Fibroblast of peridontal ligament (primary cell): ENCODE measurements at regions not wholly inside any gene's neighbourhood (a gene's known extent, or its start where the extent isn't known, plus 50 kb on each side); places are given as distances from the start of the nearest gene placed in this dataset.
"Not testable (repeated sequence)": the region's sequence is repeated elsewhere in the genome, so short reads cannot be mapped to it uniquely, and the experiment has no call there.

Experiments used
- DNase-seq: peaks from one replicate; pipeline ENCODE4 v3.0.0-alpha.2; 2010; ENCODE audit errors: extremely low read depth

DNA sequence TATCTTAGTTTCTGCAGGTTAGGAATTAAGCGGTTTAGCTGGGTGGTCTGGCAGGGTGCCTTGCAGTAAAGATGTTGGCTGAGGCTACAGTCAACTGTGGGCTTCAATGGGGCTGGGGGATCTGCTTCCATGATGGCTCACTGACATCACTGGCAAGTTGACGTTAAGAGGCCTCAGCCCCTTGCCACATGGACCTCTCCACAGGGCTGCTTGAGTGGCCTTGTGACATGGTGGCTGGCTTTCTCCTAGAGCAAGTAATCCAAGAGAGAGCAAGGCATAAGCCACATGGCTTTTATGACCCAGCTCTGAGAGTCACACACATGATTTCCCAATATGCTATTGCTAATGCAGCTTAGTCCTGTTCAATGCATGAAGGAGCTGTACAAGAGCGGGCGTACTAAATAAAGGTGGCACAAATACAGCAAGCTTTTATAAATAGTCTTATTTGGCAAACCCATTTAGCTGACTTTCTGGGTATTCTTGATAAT is 109.1 kb downstream of the SEPTIN7 start:
- no peak for DNase-seq

DNA sequence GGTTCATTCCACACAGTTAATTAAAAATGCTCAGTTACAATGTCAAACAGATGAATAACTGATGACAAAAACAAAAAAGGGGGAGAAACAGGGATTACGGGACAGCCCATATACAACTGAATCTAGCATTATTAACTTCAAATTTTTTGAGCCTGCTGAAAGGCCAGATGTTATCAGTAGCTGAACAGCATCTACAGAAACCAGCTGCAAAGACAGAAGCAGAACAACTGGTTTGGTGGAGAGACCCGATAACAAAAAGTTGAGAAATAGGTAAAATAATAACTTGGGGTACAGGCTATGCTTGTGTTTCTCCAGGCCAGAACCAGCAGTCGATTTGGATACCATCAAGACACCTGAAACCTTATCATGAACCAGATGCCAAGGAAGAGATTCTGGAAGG is 109.8 kb downstream of the SEPTIN7 start:
- not testable (repeated sequence) for DNase-seq

DNA sequence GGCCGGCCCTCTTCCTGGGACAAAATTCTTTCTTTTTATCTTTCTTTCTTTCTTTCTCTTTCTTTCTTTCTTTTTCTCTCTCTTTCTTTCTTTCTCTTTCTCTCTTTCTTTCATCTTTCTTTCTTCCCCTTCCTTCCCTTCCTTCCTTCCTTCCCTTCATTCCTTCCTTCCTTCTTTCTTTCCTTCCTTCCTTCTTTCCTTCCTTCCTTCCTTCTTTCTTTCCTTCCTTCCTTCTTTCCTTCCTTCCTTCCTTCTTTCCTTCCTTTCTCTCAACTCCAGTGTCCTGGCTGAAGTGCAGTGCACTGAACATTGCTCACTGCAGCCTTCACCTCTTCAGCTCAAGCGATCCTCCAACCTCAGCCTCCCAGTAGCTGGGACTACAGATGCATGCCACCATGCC is 112.5 kb downstream of the SEPTIN7 start:
- DNase-seq, result not testable (repeated sequence)

DNA sequence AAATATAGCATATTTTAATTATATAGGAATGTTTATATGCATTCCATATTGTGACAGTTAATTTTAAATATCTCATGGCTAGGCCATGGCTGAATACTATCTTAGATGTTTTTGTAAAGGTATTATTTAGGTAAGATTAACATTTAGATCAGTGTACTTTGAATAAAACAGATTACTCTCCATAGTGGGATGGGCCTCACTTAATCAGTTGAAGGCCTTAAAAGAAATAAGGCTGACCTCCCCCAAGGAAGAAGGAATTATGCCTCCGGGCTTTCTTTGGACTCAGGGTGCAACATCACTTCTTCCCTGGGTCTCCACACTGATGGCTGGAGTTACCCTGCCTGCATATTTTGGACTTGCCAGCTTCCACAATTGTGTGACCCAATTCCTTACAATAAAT is 113.4 kb downstream of the SEPTIN7 start:
- not testable (repeated sequence) for DNase-seq

DNA sequence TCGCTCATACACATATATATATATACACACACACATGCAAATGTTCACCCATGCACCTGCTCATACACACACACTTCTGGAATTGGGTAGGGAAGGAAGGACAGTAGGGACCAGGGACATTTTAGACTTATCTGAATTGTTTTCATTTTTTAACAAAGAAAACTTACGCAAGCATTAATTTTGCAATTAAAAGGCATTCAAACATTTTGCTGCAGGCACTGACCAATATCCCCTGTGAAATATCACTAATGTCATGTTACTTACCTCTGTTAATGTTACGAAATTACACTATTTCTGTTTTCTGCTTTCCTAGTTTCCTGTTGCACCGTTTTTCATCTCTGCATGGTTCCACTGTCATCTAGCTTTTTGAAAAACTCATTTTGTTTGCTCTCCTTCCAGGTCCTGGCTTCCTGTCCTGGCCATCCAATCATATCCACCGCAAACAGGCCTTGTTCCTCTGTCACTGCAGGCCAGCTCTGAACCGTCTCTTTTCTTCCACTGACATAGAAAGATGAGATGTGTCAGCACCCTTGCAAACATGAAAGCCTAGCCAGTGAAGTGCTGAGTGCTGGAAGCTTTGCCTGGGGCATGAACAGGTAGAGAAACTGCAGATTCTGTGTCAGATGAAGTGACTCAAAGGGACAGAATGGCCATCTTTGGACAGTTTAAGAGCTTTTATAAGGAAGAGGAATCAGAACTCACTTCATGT is 114.5 kb downstream of the SEPTIN7 start:
- not testable (repeated sequence) for DNase-seq

DNA sequence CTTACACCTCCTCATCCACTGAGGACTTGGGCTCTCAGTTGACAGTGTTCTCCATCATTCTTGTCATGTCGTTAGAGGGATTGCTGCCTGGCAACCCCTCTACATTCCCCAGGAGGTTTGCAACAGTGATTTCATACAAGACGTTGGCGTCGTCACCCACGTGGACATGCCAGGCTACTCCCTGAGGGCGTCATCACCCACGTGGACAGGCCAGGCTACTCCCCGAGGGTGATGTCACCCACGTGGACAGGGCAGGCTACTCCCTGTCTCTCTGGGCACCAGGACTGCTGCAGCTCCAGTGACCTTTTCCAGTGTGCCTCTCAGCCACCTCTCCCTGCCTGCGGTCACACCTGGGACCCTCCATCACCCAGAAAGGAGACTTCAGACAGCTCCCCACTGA is 117.4 kb downstream of the SEPTIN7 start:
- not testable (repeated sequence) for DNase-seq

DNA sequence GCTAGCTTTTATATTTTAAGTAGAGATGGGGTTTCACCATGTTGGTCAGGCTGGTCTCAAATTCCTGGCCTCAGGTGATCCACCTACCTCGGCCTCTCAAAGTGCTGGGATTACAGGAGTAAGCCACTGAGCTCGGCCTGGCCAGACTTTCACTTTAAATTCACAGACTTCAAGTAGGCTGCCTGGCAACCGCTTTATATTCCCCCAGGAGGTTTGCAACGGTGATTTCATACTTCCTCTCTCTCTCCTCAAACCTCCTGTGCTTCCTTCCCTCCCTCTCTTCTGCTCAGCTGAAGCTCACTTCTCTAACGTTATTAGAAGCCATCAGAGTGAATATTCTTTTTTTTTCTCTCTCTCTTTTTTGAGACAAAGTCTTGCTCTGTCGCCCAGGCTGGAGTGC is 118.8 kb downstream of the SEPTIN7 start:
- DNase-seq, result peak; percentile 45

DNA sequence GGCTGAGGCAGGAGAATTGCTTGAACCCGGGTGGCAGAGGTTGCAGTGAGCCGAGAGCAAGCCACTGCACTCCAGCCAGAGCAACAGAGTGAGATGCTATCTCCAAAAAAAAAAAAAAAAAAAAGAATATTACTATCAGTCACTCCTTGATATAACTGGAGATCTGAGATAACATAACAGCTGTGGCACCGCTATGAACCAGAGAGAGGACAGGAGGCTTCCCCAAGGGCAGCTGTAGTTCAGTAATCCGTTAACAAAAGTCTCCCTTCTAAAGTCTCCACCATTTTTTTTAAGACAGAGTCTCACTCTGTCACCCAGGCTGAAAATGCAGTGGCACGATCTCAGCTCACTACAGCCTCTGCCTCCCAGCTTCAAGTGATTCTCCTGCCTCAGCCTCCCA is 120.5 kb downstream of the SEPTIN7 start:
- DNase-seq, result not testable (repeated sequence)

DNA sequence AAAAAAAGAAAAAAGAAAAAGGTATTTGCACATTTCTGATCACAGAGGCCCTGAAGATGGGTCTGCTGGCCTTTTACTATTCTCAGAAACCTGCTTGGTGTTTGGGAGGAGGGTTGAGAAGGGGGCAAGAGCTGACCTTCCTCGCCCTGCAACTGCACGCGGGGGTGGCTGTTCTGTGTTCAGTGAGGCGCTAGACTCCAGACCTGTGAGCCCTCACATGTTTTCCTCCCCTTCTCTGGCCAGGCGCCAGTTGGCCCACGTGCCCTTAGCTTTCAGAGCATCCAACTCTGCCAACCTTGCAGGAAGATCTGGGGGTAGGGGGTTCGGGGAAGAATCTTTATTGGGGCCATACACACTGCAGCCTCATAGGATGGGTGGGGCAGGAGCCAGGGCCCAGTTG is 123.8 kb downstream of the SEPTIN7 start:
- DNase-seq, result not testable (repeated sequence)

DNA sequence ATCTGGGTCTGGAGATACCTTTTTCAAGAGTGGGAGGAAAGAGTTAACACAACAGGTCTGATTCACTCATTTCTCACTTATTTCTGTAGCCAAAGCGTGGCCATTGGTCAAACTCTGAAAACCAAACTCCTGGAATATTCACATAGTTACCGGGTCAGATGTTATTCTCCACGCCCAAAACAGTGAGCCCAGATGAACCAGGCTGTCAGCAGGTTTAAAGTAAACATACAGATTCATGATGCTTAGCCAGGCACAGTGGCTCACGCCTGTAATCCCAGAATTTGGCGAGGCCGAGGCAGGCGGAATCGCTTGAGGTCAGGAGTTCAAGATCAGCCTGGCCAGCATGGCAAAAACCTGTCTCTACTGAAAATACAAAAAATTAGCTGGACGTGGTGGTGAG is 126.1 kb downstream of the SEPTIN7 start:
- not testable (repeated sequence) for DNase-seq

DNA sequence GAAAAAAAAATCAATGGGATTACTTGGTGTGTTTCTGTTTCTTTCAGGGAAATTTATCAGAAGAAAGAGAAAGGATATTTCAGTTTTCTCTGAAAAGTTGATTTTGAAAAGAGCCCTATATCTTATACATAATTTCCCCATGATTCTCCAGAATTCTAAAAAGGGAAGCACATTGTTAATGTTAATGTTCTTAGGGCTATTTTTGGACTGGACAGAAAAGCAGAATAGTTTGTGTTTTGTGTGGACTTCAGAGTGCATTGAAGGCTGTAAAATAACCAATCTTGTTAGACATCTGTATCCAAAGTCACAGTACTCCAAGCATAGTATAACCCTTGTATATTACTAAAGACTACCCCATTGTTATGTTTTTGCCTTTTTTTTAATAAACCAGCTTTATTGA is 130.3 kb downstream of the SEPTIN7 start:
- DNase-seq, result not testable (repeated sequence)

DNA sequence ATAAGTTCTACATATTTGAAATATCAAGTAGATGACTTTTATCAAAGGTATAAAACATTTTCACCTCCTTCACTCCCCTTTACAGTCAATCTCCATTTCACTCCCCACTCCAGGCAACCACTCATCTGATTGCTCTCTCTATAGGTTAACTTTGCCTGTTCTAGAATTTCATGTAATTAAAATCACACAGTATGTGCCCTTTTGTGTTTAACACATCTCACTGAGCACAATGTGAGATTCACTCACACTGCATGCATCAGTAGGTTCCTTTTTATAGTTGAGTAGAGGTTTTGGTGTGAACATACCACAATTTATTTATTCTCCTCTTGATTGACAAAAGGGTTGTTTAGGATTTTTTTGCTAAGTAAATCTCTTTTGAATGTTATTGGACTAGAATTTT is 130.7 kb downstream of the SEPTIN7 start:
- not testable (repeated sequence) for DNase-seq

DNA sequence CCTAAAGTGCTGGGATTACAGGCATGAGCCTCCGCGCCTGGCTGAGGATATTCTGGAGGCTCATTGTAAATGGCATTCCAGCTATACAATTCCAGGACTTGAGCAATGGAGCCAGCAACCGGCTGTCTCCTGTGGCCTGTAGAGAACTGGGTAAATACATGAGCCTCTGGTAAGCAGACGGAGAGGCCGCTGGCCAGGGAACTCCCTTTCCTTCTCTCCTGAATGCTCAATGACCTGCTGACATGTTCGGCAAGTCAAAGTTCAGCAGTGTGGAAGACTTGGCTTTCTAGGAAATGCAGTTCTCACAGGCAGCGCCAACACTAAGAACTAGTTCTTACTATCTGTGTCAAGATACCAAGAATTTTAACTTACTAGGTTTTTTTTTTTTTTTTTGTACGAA is 139.8 kb downstream of the SEPTIN7 start:
- not testable (repeated sequence) for DNase-seq

DNA sequence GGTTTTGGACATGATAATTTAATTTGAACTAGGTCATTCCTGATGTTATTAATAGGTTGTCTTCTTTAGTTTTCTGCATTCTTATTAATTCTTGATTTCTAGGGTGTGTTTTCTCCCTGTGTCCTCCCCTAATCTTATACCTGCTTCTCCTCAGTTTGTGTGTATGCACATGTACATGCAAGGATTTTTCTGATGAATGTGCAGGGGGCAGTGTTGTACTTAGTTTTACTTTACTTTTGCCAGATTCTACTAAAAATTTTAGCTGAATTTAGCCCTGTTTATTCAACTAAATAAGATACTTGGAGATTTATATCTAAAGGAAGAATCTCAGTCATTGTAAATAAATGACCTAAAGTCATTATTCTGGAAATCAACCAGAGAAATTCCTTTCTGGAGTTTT is 144.8 kb downstream of the SEPTIN7 start:
- peak; percentile 8 for DNase-seq

DNA sequence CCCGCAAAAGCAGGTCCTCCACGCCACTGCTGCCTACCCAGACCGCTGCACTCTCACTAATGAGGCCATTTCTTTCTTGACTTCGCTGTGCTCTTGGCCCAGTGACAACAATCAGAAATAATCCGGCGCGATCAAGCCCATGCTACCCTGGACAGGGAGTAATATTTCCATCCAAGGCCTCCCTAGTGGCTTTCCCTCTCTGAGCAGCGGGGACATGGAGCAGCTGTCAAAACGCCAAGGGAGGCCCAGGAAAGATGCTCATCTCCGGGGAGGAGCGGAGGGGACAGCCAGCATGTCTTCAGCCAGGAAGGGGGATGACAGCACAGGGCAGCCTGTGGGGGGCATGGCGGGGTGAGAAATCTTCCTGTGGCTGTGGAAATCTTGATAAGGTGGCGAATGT is 154.9 kb downstream of the SEPTIN7 start:
- DNase-seq, result not testable (repeated sequence)

DNA sequence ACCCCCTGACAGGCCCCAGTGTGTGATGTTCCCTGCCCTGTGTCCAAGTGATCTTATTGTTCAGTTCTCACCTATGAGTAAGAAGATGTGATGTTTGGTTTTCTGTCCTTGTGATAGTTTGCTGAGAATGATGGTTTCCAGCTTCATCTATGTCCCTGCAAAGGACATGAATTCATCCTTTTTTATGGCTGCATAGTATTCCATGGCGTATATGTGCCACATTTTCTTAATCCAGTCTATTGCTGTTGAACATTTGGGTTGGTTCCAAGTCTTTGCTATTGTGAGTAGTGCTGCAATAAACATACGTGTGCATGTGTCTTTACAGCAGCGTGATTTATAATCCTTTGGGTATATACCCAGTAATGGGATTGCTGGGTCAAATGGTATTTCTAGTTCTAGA is 156.1 kb downstream of the SEPTIN7 start:
- not testable (repeated sequence) for DNase-seq

DNA sequence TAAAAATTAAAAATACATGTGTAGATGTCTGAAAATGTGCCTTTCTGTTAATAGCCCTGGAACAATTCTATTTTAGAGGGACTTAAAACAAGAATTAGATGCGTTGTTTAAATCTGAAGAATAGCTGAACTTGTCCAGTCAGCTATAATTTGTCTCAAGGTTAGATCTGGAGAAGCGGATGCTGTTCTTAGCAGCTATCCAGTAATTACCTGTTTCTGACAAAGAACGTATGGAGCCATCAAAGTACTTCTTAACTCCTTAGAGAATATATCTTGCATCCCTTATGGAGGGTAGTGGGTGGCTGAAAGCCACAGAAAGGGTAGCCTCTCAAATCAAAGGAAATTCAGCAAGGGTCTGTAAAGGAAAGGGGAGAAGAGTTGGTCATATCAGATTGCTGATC is 160.4 kb downstream of the SEPTIN7 start:
- not testable (repeated sequence) for DNase-seq

DNA sequence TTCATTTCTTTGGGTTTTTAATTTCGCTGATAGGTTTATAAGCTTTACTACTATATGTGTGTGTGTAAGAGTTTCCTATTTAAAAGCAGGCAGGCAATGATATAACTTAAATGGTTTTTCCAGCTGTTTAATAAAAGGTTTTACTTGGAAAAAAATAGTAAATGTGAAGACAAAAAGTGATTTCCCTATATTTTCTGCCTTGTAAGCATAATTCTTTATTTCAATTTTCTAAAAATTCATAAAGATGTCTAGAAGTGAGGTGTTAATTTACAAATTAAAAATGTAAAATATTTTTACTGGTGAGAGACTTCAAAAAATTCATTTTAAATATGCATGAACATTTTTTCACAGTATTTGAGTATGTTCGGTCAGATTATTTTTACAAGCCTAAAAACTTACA is 161.8 kb downstream of the SEPTIN7 start:
- DNase-seq, result not testable (repeated sequence)

DNA sequence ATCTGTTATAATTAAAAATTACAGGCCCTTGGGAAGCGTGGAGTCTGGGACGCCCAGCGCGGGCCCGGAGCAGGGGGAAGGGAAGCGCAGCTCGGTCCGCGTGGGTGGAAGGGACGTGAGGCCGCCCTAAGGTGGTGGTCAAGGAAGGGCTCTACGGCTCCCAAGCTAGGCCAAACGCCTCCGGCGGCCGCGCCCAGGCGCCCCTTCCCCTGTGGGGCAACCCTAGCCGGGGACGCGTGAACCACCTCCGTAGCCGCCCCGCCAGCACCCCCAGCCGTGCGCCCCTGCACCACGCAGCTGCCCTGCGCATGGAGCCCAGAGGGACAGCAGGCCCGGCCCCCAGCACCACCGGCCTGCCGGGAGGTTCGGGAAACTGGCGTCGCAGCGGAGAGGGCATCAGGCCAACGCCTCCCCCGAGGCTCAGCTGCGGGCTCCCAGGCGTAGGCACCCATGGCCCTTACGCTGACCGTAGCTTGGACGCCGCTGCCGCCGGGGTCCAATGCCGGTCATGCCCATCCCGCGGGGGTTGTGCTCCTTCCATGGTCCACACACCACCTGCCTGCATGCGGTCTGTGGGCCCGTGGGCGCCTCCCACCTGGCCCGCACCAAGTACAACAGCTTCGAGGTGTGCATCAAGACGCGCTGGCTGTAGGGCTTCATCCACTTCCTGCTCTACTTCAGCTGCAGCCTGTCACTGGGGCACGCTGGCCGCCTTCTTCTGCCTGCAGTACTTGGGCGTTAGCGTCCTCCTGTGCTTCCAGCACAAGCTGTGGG is 166.7 kb downstream of the SEPTIN7 start:
- no peak for DNase-seq

DNA sequence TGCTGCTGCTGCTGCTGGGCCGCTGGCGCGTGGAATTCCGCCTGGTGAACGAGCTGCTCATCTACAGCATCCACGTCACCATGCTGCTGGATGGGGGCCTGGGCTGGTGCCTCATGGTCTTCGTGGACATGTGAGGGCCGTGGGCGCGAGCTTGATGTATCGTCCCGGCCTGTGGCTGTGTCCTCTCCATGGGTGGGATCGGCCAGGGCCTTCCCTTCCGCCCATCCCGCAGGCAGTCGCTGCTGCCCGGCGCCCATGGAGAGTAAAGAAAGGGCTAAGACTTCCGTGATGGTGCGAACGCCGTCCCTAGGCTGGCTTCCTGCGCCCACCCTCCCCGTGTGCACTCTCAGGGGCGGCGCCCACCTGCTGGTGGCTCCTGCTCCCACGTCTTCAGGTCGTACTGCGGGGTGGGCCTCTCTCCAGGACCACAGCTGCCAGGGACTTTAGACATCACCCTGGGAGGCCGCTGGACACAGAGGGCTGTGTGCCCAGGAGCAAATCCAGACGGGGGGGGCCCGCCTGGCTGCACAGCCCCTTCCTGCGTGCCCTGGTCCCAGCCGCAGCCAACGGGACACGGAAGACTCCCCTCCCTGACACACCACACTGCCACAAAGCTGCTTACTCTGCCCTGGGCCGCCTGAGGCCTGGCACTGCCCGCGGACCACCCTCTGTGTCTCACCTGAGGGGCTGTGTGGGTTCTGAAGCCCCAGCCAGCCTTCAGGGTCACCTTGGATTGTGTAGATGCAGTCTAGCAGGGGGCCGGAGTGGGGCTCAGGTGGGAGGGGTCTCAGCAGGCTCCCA is 167.5 kb downstream of the SEPTIN7 start:
- no peak for DNase-seq

DNA sequence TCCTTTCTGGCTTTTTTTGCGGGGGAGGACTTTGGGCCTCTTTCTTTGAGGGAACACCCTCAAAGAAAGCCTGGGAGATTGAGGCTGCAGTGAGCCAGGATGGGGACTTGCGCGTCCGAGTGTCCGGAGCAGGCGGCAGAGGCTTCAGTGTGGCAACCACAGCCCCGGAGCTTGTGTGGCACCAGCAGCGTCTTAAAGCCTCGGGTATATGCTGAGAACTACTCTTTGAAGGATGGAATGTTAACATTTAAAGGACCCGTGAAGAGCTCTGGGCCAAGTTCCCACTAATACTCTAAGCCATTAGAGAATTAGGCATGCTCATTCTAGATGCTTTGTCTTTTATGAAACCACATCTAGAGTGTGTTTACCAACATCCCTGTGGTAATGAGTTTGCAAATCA is 168.2 kb downstream of the SEPTIN7 start:
- DNase-seq, result no peak

DNA sequence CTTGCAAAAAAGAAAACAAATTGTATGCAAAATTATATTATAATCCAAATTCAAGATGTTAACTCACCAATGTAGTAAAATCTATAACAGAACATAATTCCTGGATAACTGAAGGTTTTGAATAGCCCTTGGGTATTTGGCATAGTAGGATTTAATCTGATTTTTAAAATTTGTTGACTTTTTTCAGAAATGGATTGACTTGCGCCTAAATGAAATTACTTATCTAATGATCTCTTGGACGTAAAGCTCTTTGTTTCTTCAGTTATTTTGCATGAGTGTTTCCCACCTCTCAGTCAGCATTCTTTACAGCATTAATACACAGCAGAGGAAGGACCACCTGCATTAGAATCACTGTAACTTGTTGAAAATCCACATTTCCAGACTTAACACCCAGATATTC is 169.6 kb downstream of the SEPTIN7 start:
- no peak for DNase-seq
